ENCODE measurements at regions not wholly inside any gene's neighbourhood (a gene's known extent, or its start where the extent isn't known, plus 50 kb on each side); places are given as distances from the start of the nearest gene placed in this dataset.

DNA sequence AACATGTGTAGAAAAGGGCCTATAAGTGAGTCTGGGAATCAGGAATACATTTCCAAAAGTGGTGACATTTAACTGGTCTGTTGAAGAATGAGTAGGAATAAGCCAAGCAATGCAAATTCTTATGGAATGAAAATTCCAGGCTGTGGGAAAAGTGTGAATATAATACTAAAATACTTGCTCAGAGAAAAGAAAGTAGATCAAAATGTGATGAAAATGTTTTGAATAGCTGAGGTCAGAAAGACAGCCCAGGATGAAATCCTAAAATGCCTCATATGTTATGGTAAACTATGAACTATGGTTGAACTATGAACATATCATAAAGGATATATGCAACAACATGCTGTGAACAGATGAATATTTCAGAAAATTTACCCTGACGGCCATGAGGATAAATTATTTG is 688.3 kb upstream of the FAT3 start:
- TF ChIP-seq, protein P1, sequence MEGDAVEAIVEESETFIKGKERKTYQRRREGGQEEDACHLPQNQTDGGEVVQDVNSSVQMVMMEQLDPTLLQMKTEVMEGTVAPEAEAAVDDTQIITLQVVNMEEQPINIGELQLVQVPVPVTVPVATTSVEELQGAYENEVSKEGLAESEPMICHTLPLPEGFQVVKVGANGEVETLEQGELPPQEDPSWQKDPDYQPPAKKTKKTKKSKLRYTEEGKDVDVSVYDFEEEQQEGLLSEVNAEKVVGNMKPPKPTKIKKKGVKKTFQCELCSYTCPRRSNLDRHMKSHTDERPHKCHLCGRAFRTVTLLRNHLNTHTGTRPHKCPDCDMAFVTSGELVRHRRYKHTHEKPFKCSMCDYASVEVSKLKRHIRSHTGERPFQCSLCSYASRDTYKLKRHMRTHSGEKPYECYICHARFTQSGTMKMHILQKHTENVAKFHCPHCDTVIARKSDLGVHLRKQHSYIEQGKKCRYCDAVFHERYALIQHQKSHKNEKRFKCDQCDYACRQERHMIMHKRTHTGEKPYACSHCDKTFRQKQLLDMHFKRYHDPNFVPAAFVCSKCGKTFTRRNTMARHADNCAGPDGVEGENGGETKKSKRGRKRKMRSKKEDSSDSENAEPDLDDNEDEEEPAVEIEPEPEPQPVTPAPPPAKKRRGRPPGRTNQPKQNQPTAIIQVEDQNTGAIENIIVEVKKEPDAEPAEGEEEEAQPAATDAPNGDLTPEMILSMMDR (IDR thresholded peaks at IDR 0.05; ENCODE audit: low read length), result no peak
- no peak for TF ChIP-seq EZH2 (optimal IDR thresholded peaks at IDR 0.05; ENCODE audit: low read depth, low read length)
- TF ChIP-seq EZH2phosphoT487 (IDR thresholded peaks at IDR 0.05; ENCODE audit: low read length), result no peak
